ENCODE measurements at regions not wholly inside any gene's neighbourhood (a gene's known extent, or its start where the extent isn't known, plus 50 kb on each side); places are given as distances from the start of the nearest gene placed in this dataset.

GRCh38 chr5:109996246-109996645, 306.5 kb downstream of the MAN2A1 start:
- no peak for TF ChIP-seq SP1 (IDR thresholded peaks at IDR 0.05)
- TF ChIP-seq FOXK2 (IDR thresholded peaks at IDR 0.05): no peak
- TF ChIP-seq ARNT (IDR thresholded peaks at IDR 0.05): no peak
- TF ChIP-seq HDGF (IDR thresholded peaks at IDR 0.05; ENCODE audit: borderline replicate concordance): no peak
- no peak for TF ChIP-seq FOXM1 (IDR thresholded peaks at IDR 0.05; ENCODE audit: borderline replicate concordance)
- TF ChIP-seq ZNF384 (IDR thresholded peaks at IDR 0.05): no peak
- TF ChIP-seq PKNOX1 (IDR thresholded peaks at IDR 0.05): no peak
- no peak for TF ChIP-seq LEF1 (IDR thresholded peaks at IDR 0.05; ENCODE audit: borderline replicate concordance)
- no peak for TF ChIP-seq NFRKB (IDR thresholded peaks at IDR 0.05)
- TF ChIP-seq CTBP1 (IDR thresholded peaks at IDR 0.05; ENCODE audit: borderline replicate concordance): no peak

Measured in HEK293T (cell line).